GM19324 (cell line): ENCODE measurements at regions not wholly inside any gene's neighbourhood (a gene's known extent, or its start where the extent isn't known, plus 50 kb on each side); places are given as distances from the start of the nearest gene placed in this dataset.

Experiments used
- ATAC-seq: cut with Tn5 transposase; IDR thresholded peaks from one replicate; pipeline ENCODE4 v1.9.1; 2021; ENCODE audit warnings: mild to moderate bottlenecking, moderate library complexity; ENCODE audit not compliant: unreplicated experiment, low FRiP score

- ATAC-seq: no peak
Measured at GRCh38 chr2:120526997-120527945, 181.3 kb downstream of the INHBB start.

- ATAC-seq: no peak
Measured at GRCh38 chr2:120528051-120528692, 182.2 kb downstream of the INHBB start.

- no peak for ATAC-seq
Measured at GRCh38 chr2:120528693-120529076, 182.7 kb downstream of the INHBB start.

GRCh38 chr2:120530781-120531180 lies 184.8 kb downstream of the INHBB start:
- no peak for ATAC-seq

- no peak for ATAC-seq
Measured at GRCh38 chr2:120531365-120531764, 185.4 kb downstream of the INHBB start.

GRCh38 chr2:120531863-120532600 lies 186.1 kb downstream of the INHBB start:
- ATAC-seq: no peak

- no peak for ATAC-seq
Measured at GRCh38 chr2:120533625-120534024, 187.7 kb downstream of the INHBB start.

GRCh38 chr2:120534457-120534856 lies 188.5 kb downstream of the INHBB start:
- no peak for ATAC-seq

- no peak for ATAC-seq
Measured at GRCh38 chr2:120535081-120535480, 189.1 kb downstream of the INHBB start.

GRCh38 chr2:120536141-120536540 lies 190.2 kb downstream of the INHBB start:
- no peak for ATAC-seq

- no peak for ATAC-seq
Measured at GRCh38 chr2:120538691-120539423, 192.9 kb downstream of the INHBB start.

- no peak for ATAC-seq
Measured at GRCh38 chr2:120539424-120539936, 193.5 kb downstream of the INHBB start.

- no peak for ATAC-seq
Measured at GRCh38 chr2:120539937-120540718, 194.2 kb downstream of the INHBB start.

- ATAC-seq: no peak
Measured at GRCh38 chr2:120540719-120541552, 194.7 kb upstream of the GLI2 start.

- ATAC-seq: no peak
Measured at GRCh38 chr2:120541553-120541932, 194.1 kb upstream of the GLI2 start.

GRCh38 chr2:120541972-120542670 lies 193.5 kb upstream of the GLI2 start:
- ATAC-seq: no peak

- no peak for ATAC-seq
Measured at GRCh38 chr2:120542911-120543527, 192.6 kb upstream of the GLI2 start.

- ATAC-seq: no peak
Measured at GRCh38 chr2:120543899-120544298, 191.8 kb upstream of the GLI2 start.
